IMR-90 (cell line): ENCODE measurements at regions not wholly inside any gene's neighbourhood (a gene's known extent, or its start where the extent isn't known, plus 50 kb on each side); places are given as distances from the start of the nearest gene placed in this dataset.

Experiments used
- MAFK ChIP-seq: IDR thresholded peaks from 2 replicates; pipeline ENCODE4 v1.6.1; 2012; ENCODE audit warnings: low read depth, low read length, improper control_type of control experiment
- POLR2A ChIP-seq: IDR thresholded peaks from 2 replicates; pipeline ENCODE4 v1.6.1; 2012; ENCODE audit warnings: mild to moderate bottlenecking, low read depth, low read length
- RAD21 ChIP-seq: IDR thresholded peaks from 2 replicates; pipeline ENCODE4 v1.6.1; 2012; ENCODE audit warnings: low read length, improper control_type of control experiment
- RCOR1 ChIP-seq: IDR thresholded peaks from 2 replicates; pipeline ENCODE4 v1.6.1; 2012; ENCODE audit warnings: mild to moderate bottlenecking, low read length, improper control_type of control experiment; ENCODE audit not compliant: insufficient replicate concordance
- SMC3 ChIP-seq: fragments of 150-350 bp; IDR thresholded peaks from 2 replicates; pipeline ENCODE4 v1.6.1; 2016; ENCODE audit warnings: low read depth, mild to moderate bottlenecking, antibody characterized with exemption, low read length, moderate library complexity
- TF ChIP-seq, protein P1 (sequence below): conservative IDR thresholded peaks from 2 replicates; pipeline ENCODE4 v1.5.1; 2012; ENCODE audit warnings: mild to moderate bottlenecking, low read depth, low read length, improper control_type of control experiment
- TF ChIP-seq, protein P2 (sequence below): fragments of 150-350 bp; IDR thresholded peaks from 2 replicates; pipeline ENCODE4 v1.6.1; 2017; ENCODE audit warnings: mild to moderate bottlenecking, antibody characterized with exemption, low read length, low read depth

DNA sequence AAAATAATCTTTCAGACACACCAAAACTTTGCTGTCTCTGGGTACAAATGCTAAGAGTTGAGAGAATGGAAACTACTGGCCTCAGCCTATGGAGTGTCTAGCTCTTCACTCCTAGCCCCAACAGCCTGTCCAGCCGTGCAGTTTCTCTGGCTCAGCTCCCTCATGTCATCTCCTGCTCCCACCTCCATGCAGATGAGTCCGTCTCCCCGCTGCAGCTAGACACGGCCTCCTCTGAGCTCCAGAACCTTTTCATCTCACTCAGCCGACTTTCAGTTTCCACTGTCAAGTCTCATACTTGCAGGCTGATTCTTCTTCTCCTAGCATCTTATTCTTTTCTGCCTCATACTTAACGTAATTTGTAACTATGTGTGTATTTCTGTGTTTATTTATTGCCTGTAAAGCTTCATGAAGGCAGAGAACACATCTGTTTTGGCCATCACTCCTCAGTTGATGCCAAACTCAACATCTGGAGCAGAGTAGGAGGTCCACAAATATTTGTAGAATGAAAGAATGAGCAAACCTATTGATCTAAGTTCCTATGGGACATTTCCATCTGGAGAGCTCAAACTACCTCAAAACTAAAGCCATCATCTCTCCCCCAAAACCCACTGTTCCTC is 139.8 kb upstream of the PWP1 start:
- TF ChIP-seq POLR2A (no peak), SMC3 (no peak), RAD21 (no peak), RCOR1 (no peak), MAFK (no peak)
- TF ChIP-seq, protein P1, sequence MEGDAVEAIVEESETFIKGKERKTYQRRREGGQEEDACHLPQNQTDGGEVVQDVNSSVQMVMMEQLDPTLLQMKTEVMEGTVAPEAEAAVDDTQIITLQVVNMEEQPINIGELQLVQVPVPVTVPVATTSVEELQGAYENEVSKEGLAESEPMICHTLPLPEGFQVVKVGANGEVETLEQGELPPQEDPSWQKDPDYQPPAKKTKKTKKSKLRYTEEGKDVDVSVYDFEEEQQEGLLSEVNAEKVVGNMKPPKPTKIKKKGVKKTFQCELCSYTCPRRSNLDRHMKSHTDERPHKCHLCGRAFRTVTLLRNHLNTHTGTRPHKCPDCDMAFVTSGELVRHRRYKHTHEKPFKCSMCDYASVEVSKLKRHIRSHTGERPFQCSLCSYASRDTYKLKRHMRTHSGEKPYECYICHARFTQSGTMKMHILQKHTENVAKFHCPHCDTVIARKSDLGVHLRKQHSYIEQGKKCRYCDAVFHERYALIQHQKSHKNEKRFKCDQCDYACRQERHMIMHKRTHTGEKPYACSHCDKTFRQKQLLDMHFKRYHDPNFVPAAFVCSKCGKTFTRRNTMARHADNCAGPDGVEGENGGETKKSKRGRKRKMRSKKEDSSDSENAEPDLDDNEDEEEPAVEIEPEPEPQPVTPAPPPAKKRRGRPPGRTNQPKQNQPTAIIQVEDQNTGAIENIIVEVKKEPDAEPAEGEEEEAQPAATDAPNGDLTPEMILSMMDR: no peak
- TF ChIP-seq, protein P2, sequence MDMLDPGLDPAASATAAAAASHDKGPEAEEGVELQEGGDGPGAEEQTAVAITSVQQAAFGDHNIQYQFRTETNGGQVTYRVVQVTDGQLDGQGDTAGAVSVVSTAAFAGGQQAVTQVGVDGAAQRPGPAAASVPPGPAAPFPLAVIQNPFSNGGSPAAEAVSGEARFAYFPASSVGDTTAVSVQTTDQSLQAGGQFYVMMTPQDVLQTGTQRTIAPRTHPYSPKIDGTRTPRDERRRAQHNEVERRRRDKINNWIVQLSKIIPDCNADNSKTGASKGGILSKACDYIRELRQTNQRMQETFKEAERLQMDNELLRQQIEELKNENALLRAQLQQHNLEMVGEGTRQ: no peak
